Lower leg skin (tissue), 4 donors: ENCODE measurements at regions not wholly inside any gene's neighbourhood (a gene's known extent, or its start where the extent isn't known, plus 50 kb on each side); places are given as distances from the start of the nearest gene placed in this dataset.

ENCODE experiments used
- DNase-seq, 2 donors: peaks; one replicate each; pipeline ENCODE4 v3.0.0-alpha.2; 2019; ENCODE audit warnings: low spot score in 2 of 2
- H3K4me3 ChIP-seq: fragments of 200-600 bp; sonication (generic); 2 replicates; pipeline ENCODE4 v1.5.1; 2017; ENCODE audit warnings: mild to moderate bottlenecking, low read depth; ENCODE audit not compliant: poor library complexity, severe bottlenecking
- POLR2A ChIP-seq, 2 donors: fragments of 450-650 bp; IDR thresholded peaks; one replicate each; pipeline ENCODE4 v1.6.1; 2016 to 2017; ENCODE audit warnings: antibody characterized with exemption in 2 of 2, mild to moderate bottlenecking in 1 of 2, moderate library complexity in 1 of 2
- WGBS, 2 donors: methylation state at CpG; one replicate each; pipeline ENCODE4 v1.1.5; 2018; 5-methylcytosine and 5-hydroxymethylcytosine counted together
- intact Hi-C: fragments of 100-400 bp; cut with DNase I; formaldehyde crosslinking; loops from one replicate; pipeline ENCODE4 v1.15.0; 2023; ENCODE audit warnings: low total_unique reads
- TF ChIP-seq, protein P1 (sequence below), 3 donors: fragments of 450-650 bp; IDR thresholded peaks; one replicate each; pipeline ENCODE4 v1.5.1; 2016; ENCODE audit warnings: antibody characterized with exemption in 3 of 3, mild to moderate bottlenecking in 3 of 3, moderate library complexity in 2 of 3

- DNase-seq = no peak
- intact Hi-C loops = no loop called here
- no peak overlapping the region for H3K4me3 ChIP-seq
- no peak for TF ChIP-seq POLR2A (IDR thresholded peaks at IDR 0.05)
- 72 to 77% methylated on average over 5 of the region's 5 CpGs for WGBS, 2 donors
Observed at GRCh38 chr2:226114436-226114835, 685.2 kb downstream of the IRS1 start.

DNA sequence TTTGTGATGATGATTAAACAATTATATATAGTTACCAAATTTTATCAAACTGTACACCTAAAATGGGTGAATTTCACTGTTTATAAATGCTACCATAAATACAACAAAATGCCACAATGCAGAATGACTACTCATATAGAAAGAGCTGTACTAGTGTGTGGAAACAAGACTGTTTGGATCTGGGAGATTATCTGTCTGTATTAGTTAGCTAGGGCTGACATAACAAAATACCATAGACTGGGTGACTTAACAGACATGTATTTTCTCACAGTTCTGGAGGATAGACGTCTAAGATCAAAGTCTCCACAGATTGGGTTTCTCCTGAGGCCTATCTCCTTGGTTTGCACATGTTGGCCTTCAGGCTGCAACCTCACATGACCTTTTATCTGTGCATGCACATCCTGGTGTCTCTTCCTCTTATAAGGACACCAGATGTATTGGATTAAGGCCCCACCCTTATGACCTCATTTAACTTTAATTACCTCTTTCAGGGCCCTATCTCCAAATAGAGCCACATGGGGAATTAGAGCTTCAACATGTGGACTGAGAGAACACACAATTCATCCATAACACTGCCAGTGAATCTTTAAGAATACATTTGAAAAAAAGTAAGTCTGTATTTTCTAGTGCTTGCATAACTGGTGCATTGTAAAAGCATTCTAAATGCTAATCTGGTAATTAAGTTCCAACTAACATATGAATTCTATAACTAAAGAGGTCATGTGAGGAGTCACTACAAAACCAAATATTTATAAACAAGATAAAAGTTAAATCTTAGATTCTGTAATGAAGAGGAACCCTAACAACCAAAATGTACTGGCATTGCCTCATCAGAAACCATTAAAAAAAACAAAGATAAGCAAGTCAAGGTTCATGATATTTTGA lies 699.6 kb downstream of the NYAP2 start:
- TF ChIP-seq, protein P1, sequence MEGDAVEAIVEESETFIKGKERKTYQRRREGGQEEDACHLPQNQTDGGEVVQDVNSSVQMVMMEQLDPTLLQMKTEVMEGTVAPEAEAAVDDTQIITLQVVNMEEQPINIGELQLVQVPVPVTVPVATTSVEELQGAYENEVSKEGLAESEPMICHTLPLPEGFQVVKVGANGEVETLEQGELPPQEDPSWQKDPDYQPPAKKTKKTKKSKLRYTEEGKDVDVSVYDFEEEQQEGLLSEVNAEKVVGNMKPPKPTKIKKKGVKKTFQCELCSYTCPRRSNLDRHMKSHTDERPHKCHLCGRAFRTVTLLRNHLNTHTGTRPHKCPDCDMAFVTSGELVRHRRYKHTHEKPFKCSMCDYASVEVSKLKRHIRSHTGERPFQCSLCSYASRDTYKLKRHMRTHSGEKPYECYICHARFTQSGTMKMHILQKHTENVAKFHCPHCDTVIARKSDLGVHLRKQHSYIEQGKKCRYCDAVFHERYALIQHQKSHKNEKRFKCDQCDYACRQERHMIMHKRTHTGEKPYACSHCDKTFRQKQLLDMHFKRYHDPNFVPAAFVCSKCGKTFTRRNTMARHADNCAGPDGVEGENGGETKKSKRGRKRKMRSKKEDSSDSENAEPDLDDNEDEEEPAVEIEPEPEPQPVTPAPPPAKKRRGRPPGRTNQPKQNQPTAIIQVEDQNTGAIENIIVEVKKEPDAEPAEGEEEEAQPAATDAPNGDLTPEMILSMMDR (IDR thresholded peaks at IDR 0.05) = no peak
- TF ChIP-seq POLR2A (IDR thresholded peaks at IDR 0.05) = no peak
- DNase-seq = no peak
- no peak overlapping the region for H3K4me3 ChIP-seq
- intact Hi-C loops = no loop called here
- 37 to 50% methylated on average over 1 of the region's 1 CpG for WGBS, 2 donors

DNA sequence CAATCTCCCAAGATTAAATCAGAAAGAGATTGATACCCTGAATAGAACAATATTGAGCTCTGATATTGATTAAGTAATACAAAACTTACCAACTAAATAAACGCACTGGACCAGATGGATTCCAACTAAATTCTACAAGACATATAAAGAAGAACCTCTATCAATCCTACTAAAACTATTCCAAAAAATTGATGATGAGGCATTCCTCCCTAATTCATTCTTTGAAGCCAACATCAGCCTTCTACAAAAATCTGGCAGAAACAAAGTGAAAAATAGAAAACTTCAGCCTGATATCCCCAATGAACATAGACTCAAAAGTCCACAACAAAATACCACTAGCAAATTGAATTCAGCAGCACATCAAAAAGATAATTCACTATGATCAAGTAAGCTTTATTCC lies 695.5 kb downstream of the NYAP2 start:
- no peak overlapping the region for H3K4me3 ChIP-seq
- no peak for DNase-seq
- WGBS, 2 donors = 92 to 95% methylated on average over 1 of the region's 1 CpG
- intact Hi-C loops = no loop called here
- TF ChIP-seq, protein P1 (IDR thresholded peaks at IDR 0.05) = no peak
- TF ChIP-seq POLR2A (IDR thresholded peaks at IDR 0.05) = no peak

- 81 to 88% methylated on average over 2 of the region's 2 CpGs for WGBS, 2 donors
- TF ChIP-seq, protein P1 (IDR thresholded peaks at IDR 0.05) = no peak
- no peak for TF ChIP-seq POLR2A (IDR thresholded peaks at IDR 0.05)
- intact Hi-C loops = no loop called here
- H3K4me3 ChIP-seq = no peak overlapping the region
- no peak for DNase-seq
Observed at GRCh38 chr2:226093364-226093763, 693.9 kb downstream of the NYAP2 start.

- TF ChIP-seq POLR2A (IDR thresholded peaks at IDR 0.05) = no peak
- TF ChIP-seq, protein P1 (IDR thresholded peaks at IDR 0.05) = no peak
- no peak overlapping the region for H3K4me3 ChIP-seq
- WGBS, 2 donors = 52 to 61% methylated on average over 3 of the region's 3 CpGs
- no peak for DNase-seq
- intact Hi-C loops = no loop called here
Observed at GRCh38 chr2:226088366-226088674, 688.8 kb downstream of the NYAP2 start.

GRCh38 chr2:226087505-226088365 lies 688.2 kb downstream of the NYAP2 start:
- DNase-seq = no peak
- H3K4me3 ChIP-seq = no peak overlapping the region
- intact Hi-C loops = no loop called here
- 70 to 91% methylated on average over 4 to 5 of the region's 5 CpGs for WGBS, 2 donors
- no peak for TF ChIP-seq POLR2A (IDR thresholded peaks at IDR 0.05)
- TF ChIP-seq, protein P1 (IDR thresholded peaks at IDR 0.05) = no peak
